CD4-positive, alpha-beta T cell treated with Interleukin-12 subunit alpha and Interleukin-12 subunit beta, for 1 hour (primary cell): ENCODE measurements at regions not wholly inside any gene's neighbourhood (a gene's known extent, or its start where the extent isn't known, plus 50 kb on each side); places are given as distances from the start of the nearest gene placed in this dataset.

ENCODE experiments used
- DNase-seq: peaks from one replicate; pipeline ENCODE4 v3.0.0-alpha.2; 2020

- DNase-seq, result no peak
These were observed 173.6 kb downstream of the ARHGAP12 start for GRCh38 chr10:31754803-31755624.

- DNase-seq, result no peak
These were observed 174.9 kb downstream of the ARHGAP12 start for GRCh38 chr10:31753681-31754080.

- DNase-seq, result no peak
These were observed 176.5 kb downstream of the ARHGAP12 start for GRCh38 chr10:31752170-31752569.

GRCh38 chr10:31751738-31752080 is 176.9 kb downstream of the ARHGAP12 start:
- DNase-seq, result no peak

GRCh38 chr10:31751051-31751737 is 177.4 kb downstream of the ARHGAP12 start:
- no peak for DNase-seq

GRCh38 chr10:31749981-31750840 is 178.4 kb downstream of the ARHGAP12 start:
- DNase-seq, result no peak

- DNase-seq, result no peak
These were observed 179.3 kb downstream of the ARHGAP12 start for GRCh38 chr10:31749301-31749700.

GRCh38 chr10:31745612-31746376 is 182.8 kb downstream of the ARHGAP12 start:
- DNase-seq, result no peak

GRCh38 chr10:31744025-31744424 is 184.6 kb downstream of the ARHGAP12 start:
- no peak for DNase-seq

GRCh38 chr10:31742255-31742654 is 186.4 kb downstream of the ARHGAP12 start:
- no peak for DNase-seq

- DNase-seq, result no peak
These were observed 187.2 kb downstream of the ARHGAP12 start for GRCh38 chr10:31741473-31741872.

- no peak for DNase-seq
These were observed 188.9 kb downstream of the ARHGAP12 start for GRCh38 chr10:31739711-31740110.

- DNase-seq, result no peak
These were observed 189.5 kb downstream of the ARHGAP12 start for GRCh38 chr10:31739146-31739545.

- DNase-seq, result no peak
These were observed 196.9 kb downstream of the ARHGAP12 start for GRCh38 chr10:31731711-31732110.

- DNase-seq, result no peak
These were observed 197.9 kb downstream of the ARHGAP12 start for GRCh38 chr10:31730776-31731175.

GRCh38 chr10:31728698-31729224 is 199.9 kb downstream of the ARHGAP12 start:
- DNase-seq, result no peak

- DNase-seq, result no peak
These were observed 203.2 kb downstream of the ARHGAP12 start for GRCh38 chr10:31725436-31725835.

GRCh38 chr10:31724296-31724695 is 204.3 kb downstream of the ARHGAP12 start:
- DNase-seq, result no peak

GRCh38 chr10:31723106-31723750 is 205.4 kb downstream of the ARHGAP12 start:
- DNase-seq, result no peak

- no peak for DNase-seq
These were observed 207.5 kb downstream of the ARHGAP12 start for GRCh38 chr10:31721096-31721495.

GRCh38 chr10:31720546-31720945 is 208.1 kb downstream of the ARHGAP12 start:
- no peak for DNase-seq

GRCh38 chr10:31709476-31709875 is 219.2 kb downstream of the ARHGAP12 start:
- DNase-seq, result no peak
